GM23338 (cell line): ENCODE measurements at regions not wholly inside any gene's neighbourhood (a gene's known extent, or its start where the extent isn't known, plus 50 kb on each side); places are given as distances from the start of the nearest gene placed in this dataset.

ENCODE experiments used
- ATAC-seq: fragments of 200-7000 bp; cut with Tn5 transposase; 3 replicates; pipeline ENCODE4 v1.9.1; 2020
- DNase-seq: peaks from one replicate; pipeline ENCODE4 v3.0.0-alpha.2; 2015; ENCODE audit warnings: low spot score
- H2AFZ ChIP-seq: fragments of 200-600 bp; sonication (generic); 2 replicates; pipeline ENCODE4 v1.8.0; 2016; ENCODE audit warnings: antibody characterized with exemption, mild to moderate bottlenecking, moderate library complexity
- H3F3A ChIP-seq: fragments of 200-600 bp; sonication (generic); replicated peaks from 2 replicates; pipeline ENCODE4 v1.8.0; 2017; ENCODE audit warnings: antibody characterized with exemption, mixed run types, low read depth
- H3K27ac ChIP-seq: fragments of 200-600 bp; sonication (generic); 2 replicates; pipeline ENCODE4 v1.6.1; 2016; ENCODE audit warnings: low read depth
- H3K27me3 ChIP-seq: fragments of 200-600 bp; sonication (generic); 2 replicates; pipeline ENCODE4 v1.8.0; 2016; ENCODE audit warnings: mild to moderate bottlenecking, mixed run types, moderate library complexity; ENCODE audit not compliant: insufficient read depth
- H3K36me3 ChIP-seq: fragments of 200-600 bp; sonication (generic); 2 replicates; pipeline ENCODE4 v1.8.0; 2016; ENCODE audit warnings: mild to moderate bottlenecking; ENCODE audit not compliant: insufficient read depth
- H3K4me1 ChIP-seq: fragments of 200-600 bp; sonication (generic); 2 replicates; pipeline ENCODE4 v1.8.0; 2016; ENCODE audit warnings: mild to moderate bottlenecking, moderate library complexity; ENCODE audit not compliant: insufficient read depth
- H3K4me2 ChIP-seq: fragments of 200-600 bp; sonication (generic); 2 replicates; pipeline ENCODE4 v1.7.1; 2017; ENCODE audit warnings: mixed run types
- H3K4me3 ChIP-seq: fragments of 200-600 bp; sonication (generic); 2 replicates; pipeline ENCODE4 v1.6.1; 2016; ENCODE audit warnings: mixed run types
- H3K79me2 ChIP-seq: fragments of 200-600 bp; sonication (generic); replicated peaks from 2 replicates; pipeline ENCODE4 v1.8.0; 2017; ENCODE audit warnings: mild to moderate bottlenecking; ENCODE audit not compliant: insufficient read depth
- H3K9me2 ChIP-seq: fragments of 200-600 bp; sonication (generic); 2 replicates; pipeline ENCODE4 v1.8.0; 2017; ENCODE audit not compliant: insufficient read depth
- H4K20me1 ChIP-seq: fragments of 200-600 bp; sonication (generic); replicated peaks from 2 replicates; pipeline ENCODE4 v1.8.0; 2017; ENCODE audit warnings: mild to moderate bottlenecking; ENCODE audit not compliant: insufficient read depth
- H3K27ac Mint-ChIP-seq: 2 replicates; pipeline ENCODE4 v1.8.0; 2020; ENCODE audit warnings: inconsistent platforms, mild to moderate bottlenecking, moderate library complexity, mixed read lengths
- H3K27me3 Mint-ChIP-seq: 3 replicates; pipeline ENCODE4 v1.8.0; 2022; ENCODE audit warnings: low read depth, mild to moderate bottlenecking, moderate library complexity, mixed read lengths, inconsistent platforms; ENCODE audit not compliant: insufficient read depth, poor library complexity
- H3K36me3 Mint-ChIP-seq: 3 replicates; pipeline ENCODE4 v1.8.0; 2021; ENCODE audit warnings: low read depth, mild to moderate bottlenecking, inconsistent platforms, moderate library complexity, mixed read lengths
- H3K4me1 Mint-ChIP-seq: 3 replicates; pipeline ENCODE4 v1.8.0; 2020; ENCODE audit warnings: mild to moderate bottlenecking, inconsistent platforms, mixed read lengths
- H3K4me3 Mint-ChIP-seq: 3 replicates; pipeline ENCODE4 v1.8.0; 2021; ENCODE audit warnings: moderate library complexity, mild to moderate bottlenecking, inconsistent platforms, mixed read lengths
- H3K9me3 Mint-ChIP-seq: 3 replicates; pipeline ENCODE4 v1.8.0; 2020; ENCODE audit warnings: moderate library complexity, mild to moderate bottlenecking, inconsistent platforms, mixed read lengths
- CREB1 ChIP-seq: fragments of 250-450 bp; sonication (Bioruptor Pico); IDR thresholded peaks from 2 replicates; pipeline ENCODE4 v1.5.0; 2020; ENCODE audit warnings: low read depth, mild to moderate bottlenecking, moderate library complexity
- CTCF ChIP-seq, 2 experiments: fragments of 200-600 bp in 1 of 2; sonication (generic) in 1 of 2; conservative IDR thresholded peaks; 2 replicates each; pipeline versions ENCODE4 v1.5.1 to v1.6.1; 2016 to 2017; ENCODE audit warnings: antibody characterized with exemption in 2 of 2, low read depth in 2 of 2, mild to moderate bottlenecking in 2 of 2, moderate library complexity in 1 of 2
- EZH2 ChIP-seq: fragments of 200-600 bp; sonication (generic); IDR thresholded peaks from one replicate; pipeline ENCODE4 v1.8.0; 2017; ENCODE audit warnings: antibody characterized with exemption, mild to moderate bottlenecking, low read depth; ENCODE audit not compliant: unreplicated experiment
- EZH2phosphoT487 ChIP-seq: fragments of 200-600 bp; sonication (generic); IDR thresholded peaks from one replicate; pipeline ENCODE4 v1.8.1; 2018; ENCODE audit warnings: antibody characterized with exemption; ENCODE audit not compliant: unreplicated experiment
- JUNB ChIP-seq: IDR thresholded peaks from one replicate; pipeline ENCODE4 v1.6.1; 2016; ENCODE audit warnings: antibody characterized with exemption; ENCODE audit not compliant: unreplicated experiment
- NANOG ChIP-seq: IDR thresholded peaks from 2 replicates; pipeline ENCODE4 v1.6.1; 2016; ENCODE audit warnings: antibody characterized with exemption, borderline replicate concordance
- POLR2AphosphoS5 ChIP-seq: IDR thresholded peaks from 2 replicates; pipeline ENCODE4 v1.6.1; 2016; ENCODE audit warnings: antibody characterized with exemption, low read depth
- STAT1 ChIP-seq: IDR thresholded peaks from one replicate; pipeline ENCODE4 v1.6.1; 2016; ENCODE audit warnings: antibody characterized with exemption; ENCODE audit not compliant: unreplicated experiment
- ZNF114 ChIP-seq: fragments of 250-450 bp; sonication (Bioruptor Pico); IDR thresholded peaks from 2 replicates; pipeline ENCODE4 v1.5.0; 2020; ENCODE audit warnings: mild to moderate bottlenecking, moderate library complexity
- ZNF331 ChIP-seq: fragments of 250-450 bp; sonication (Bioruptor Pico); IDR thresholded peaks from 2 replicates; pipeline ENCODE4 v1.5.0; 2020; ENCODE audit warnings: low read depth, mild to moderate bottlenecking, moderate library complexity
- TF ChIP-seq, protein P1 (sequence below): IDR thresholded peaks from one replicate; pipeline ENCODE4 v1.6.1; 2018; ENCODE audit warnings: antibody characterized with exemption; ENCODE audit not compliant: unreplicated experiment
- TF ChIP-seq, protein P2 (sequence below): IDR thresholded peaks from 2 replicates; pipeline ENCODE4 v1.6.1; 2016; ENCODE audit warnings: antibody characterized with exemption
- TF ChIP-seq, protein P3 (sequence below): fragments of 250-450 bp; sonication (Bioruptor Pico); IDR thresholded peaks from 2 replicates; pipeline ENCODE4 v1.5.0; 2020; ENCODE audit warnings: mild to moderate bottlenecking, moderate library complexity

GRCh38 chr2:143844986-143845385 is 674.9 kb downstream of the ZEB2 start:
- no peaks in the 10 kb centered on the region for H3K36me3 ChIP-seq
- H3K4me2 ChIP-seq, result no peak overlapping the region
- H3K4me1 Mint-ChIP-seq, result no peaks in the 10 kb centered on the region
- H3K4me3 Mint-ChIP-seq, result no peak overlapping the region
- H3K27me3 ChIP-seq, result no peaks in the 10 kb centered on the region
- no peak for DNase-seq
- H3K4me1 ChIP-seq, result peaks cover 4% of the 10 kb centered on the region; the same call in 1 of the 2 replicates
- H3K27ac ChIP-seq, result no peak overlapping the region
- no peak overlapping the region for H3K27ac Mint-ChIP-seq
- no peak overlapping the region for H3K4me3 ChIP-seq
- ATAC-seq, result no peak
- TF ChIP-seq, protein P1, sequence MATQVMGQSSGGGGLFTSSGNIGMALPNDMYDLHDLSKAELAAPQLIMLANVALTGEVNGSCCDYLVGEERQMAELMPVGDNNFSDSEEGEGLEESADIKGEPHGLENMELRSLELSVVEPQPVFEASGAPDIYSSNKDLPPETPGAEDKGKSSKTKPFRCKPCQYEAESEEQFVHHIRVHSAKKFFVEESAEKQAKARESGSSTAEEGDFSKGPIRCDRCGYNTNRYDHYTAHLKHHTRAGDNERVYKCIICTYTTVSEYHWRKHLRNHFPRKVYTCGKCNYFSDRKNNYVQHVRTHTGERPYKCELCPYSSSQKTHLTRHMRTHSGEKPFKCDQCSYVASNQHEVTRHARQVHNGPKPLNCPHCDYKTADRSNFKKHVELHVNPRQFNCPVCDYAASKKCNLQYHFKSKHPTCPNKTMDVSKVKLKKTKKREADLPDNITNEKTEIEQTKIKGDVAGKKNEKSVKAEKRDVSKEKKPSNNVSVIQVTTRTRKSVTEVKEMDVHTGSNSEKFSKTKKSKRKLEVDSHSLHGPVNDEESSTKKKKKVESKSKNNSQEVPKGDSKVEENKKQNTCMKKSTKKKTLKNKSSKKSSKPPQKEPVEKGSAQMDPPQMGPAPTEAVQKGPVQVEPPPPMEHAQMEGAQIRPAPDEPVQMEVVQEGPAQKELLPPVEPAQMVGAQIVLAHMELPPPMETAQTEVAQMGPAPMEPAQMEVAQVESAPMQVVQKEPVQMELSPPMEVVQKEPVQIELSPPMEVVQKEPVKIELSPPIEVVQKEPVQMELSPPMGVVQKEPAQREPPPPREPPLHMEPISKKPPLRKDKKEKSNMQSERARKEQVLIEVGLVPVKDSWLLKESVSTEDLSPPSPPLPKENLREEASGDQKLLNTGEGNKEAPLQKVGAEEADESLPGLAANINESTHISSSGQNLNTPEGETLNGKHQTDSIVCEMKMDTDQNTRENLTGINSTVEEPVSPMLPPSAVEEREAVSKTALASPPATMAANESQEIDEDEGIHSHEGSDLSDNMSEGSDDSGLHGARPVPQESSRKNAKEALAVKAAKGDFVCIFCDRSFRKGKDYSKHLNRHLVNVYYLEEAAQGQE, result no peak
- TF ChIP-seq JUNB (no peak), CTCF (conservative IDR thresholded peaks at IDR 0.05; ENCODE audit: low read depth in 2 of 2) (no peak), CREB1 (CRISPR knock-in tag) (no peak), STAT1 (no peak), EZH2 (no peak), ZNF331 (CRISPR knock-in tag) (no peak), ZNF114 (no peak), POLR2AphosphoS5 (no peak), NANOG (no peak), EZH2phosphoT487 (no peak)
- TF ChIP-seq, protein P2, sequence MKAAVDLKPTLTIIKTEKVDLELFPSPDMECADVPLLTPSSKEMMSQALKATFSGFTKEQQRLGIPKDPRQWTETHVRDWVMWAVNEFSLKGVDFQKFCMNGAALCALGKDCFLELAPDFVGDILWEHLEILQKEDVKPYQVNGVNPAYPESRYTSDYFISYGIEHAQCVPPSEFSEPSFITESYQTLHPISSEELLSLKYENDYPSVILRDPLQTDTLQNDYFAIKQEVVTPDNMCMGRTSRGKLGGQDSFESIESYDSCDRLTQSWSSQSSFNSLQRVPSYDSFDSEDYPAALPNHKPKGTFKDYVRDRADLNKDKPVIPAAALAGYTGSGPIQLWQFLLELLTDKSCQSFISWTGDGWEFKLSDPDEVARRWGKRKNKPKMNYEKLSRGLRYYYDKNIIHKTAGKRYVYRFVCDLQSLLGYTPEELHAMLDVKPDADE, result no peak
- TF ChIP-seq, protein P3, sequence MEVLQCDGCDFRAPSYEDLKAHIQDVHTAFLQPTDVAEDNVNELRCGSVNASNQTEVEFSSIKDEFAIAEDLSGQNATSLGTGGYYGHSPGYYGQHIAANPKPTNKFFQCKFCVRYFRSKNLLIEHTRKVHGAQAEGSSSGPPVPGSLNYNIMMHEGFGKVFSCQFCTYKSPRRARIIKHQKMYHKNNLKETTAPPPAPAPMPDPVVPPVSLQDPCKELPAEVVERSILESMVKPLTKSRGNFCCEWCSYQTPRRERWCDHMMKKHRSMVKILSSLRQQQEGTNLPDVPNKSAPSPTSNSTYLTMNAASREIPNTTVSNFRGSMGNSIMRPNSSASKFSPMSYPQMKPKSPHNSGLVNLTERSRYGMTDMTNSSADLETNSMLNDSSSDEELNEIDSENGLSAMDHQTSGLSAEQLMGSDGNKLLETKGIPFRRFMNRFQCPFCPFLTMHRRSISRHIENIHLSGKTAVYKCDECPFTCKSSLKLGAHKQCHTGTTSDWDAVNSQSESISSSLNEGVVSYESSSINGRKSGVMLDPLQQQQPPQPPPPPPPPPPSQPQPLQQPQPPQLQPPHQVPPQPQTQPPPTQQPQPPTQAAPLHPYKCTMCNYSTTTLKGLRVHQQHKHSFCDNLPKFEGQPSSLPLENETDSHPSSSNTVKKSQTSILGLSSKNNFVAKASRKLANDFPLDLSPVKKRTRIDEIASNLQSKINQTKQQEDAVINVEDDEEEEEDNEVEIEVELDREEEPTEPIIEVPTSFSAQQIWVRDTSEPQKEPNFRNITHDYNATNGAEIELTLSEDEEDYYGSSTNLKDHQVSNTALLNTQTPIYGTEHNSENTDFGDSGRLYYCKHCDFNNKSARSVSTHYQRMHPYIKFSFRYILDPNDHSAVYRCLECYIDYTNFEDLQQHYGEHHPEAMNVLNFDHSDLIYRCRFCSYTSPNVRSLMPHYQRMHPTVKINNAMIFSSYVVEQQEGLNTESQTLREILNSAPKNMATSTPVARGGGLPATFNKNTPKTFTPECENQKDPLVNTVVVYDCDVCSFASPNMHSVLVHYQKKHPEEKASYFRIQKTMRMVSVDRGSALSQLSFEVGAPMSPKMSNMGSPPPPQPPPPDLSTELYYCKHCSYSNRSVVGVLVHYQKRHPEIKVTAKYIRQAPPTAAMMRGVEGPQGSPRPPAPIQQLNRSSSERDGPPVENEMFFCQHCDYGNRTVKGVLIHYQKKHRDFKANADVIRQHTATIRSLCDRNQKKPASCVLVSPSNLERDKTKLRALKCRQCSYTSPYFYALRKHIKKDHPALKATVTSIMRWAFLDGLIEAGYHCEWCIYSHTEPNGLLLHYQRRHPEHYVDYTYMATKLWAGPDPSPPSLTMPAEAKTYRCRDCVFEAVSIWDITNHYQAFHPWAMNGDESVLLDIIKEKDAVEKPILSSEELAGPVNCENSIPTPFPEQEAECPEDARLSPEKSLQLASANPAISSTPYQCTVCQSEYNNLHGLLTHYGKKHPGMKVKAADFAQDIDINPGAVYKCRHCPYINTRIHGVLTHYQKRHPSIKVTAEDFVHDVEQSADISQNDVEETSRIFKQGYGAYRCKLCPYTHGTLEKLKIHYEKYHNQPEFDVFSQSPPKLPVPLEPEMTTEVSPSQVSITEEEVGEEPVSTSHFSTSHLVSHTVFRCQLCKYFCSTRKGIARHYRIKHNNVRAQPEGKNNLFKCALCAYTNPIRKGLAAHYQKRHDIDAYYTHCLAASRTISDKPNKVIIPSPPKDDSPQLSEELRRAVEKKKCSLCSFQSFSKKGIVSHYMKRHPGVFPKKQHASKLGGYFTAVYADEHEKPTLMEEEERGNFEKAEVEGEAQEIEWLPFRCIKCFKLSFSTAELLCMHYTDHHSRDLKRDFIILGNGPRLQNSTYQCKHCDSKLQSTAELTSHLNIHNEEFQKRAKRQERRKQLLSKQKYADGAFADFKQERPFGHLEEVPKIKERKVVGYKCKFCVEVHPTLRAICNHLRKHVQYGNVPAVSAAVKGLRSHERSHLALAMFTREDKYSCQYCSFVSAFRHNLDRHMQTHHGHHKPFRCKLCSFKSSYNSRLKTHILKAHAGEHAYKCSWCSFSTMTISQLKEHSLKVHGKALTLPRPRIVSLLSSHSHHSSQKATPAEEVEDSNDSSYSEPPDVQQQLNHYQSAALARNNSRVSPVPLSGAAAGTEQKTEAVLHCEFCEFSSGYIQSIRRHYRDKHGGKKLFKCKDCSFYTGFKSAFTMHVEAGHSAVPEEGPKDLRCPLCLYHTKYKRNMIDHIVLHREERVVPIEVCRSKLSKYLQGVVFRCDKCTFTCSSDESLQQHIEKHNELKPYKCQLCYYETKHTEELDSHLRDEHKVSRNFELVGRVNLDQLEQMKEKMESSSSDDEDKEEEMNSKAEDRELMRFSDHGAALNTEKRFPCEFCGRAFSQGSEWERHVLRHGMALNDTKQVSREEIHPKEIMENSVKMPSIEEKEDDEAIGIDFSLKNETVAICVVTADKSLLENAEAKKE, result no peak
- H3K79me2 ChIP-seq, result no peaks in the 10 kb centered on the region
- H4K20me1 ChIP-seq, result no peaks in the 10 kb centered on the region
- no peaks in the 10 kb centered on the region; the same call in 1 of the 3 replicates for H3K9me3 Mint-ChIP-seq
- no peaks in the 10 kb centered on the region for H3K9me2 ChIP-seq
- H3F3A ChIP-seq, result no peaks in the 10 kb centered on the region
- peaks cover 5% of the 10 kb centered on the region for H3K27me3 Mint-ChIP-seq
- no peak overlapping the region for H2AFZ ChIP-seq
- peaks cover 4% of the 10 kb centered on the region; the same call in 1 of the 3 replicates for H3K36me3 Mint-ChIP-seq
